ENCODE measurements at regions not wholly inside any gene's neighbourhood (a gene's known extent, or its start where the extent isn't known, plus 50 kb on each side); places are given as distances from the start of the nearest gene placed in this dataset.

DNA sequence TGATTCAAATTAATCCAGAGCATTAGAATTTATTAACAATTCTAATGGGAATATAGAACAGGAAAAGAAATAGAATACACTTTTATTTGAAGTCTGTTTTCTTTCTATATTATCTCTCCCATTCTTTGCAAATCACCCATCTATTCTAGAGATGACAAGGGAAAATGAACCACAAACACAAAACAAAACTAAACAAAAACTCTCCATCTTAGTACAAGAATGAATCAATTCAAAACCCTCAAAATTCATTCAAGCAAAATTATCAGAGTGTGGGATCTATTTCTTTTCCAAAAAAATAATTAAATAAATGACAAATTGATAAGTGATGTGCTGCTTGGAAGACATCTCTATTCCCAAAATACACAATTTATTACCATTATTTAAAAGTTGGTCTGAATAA lies 400.1 kb upstream of the NWD2 start:
- H3K9me3 ChIP-seq (replicated peaks; ENCODE audit: control insufficient read depth, insufficient read depth, low read length) = peaks cover 2% of the 10 kb centered on the region
- BruUV-seq (replicated peaks) = no TSS peak
- no peak overlapping the region for H3K9ac ChIP-seq (replicated peaks; ENCODE audit: extremely low read depth, insufficient read depth, low read length)
- no peaks in the 10 kb centered on the region for H3K79me2 ChIP-seq (ENCODE audit: control insufficient read depth, insufficient read depth, low read length)
- H2AFZ ChIP-seq (ENCODE audit: low read depth, low read length) = no peak overlapping the region
- ChIA-PET CTCF (no interaction called here), POLR2A (no interaction called here)
- H3K4me1 ChIP-seq (ENCODE audit: control insufficient read depth, extremely low read depth, insufficient read depth, low read length) = no peaks in the 10 kb centered on the region
- H3K36me3 ChIP-seq (ENCODE audit: control insufficient read depth in 2 of 2, extremely low read depth in 1 of 2, insufficient read depth in 2 of 2, low read length in 2 of 2) = no peaks in the 10 kb centered on the region
- H3K4me2 ChIP-seq (ENCODE audit: insufficient read depth, low read length) = no peak overlapping the region
- TF ChIP-seq MYC (IDR thresholded peaks at IDR 0.05; ENCODE audit: low read depth, low read length) = no peak
- no peak for TF ChIP-seq POLR2A (IDR thresholded peaks at IDR 0.05; ENCODE audit: low read depth, low read length)
- TF ChIP-seq, protein P1, sequence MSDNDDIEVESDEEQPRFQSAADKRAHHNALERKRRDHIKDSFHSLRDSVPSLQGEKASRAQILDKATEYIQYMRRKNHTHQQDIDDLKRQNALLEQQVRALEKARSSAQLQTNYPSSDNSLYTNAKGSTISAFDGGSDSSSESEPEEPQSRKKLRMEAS (IDR thresholded peaks at IDR 0.05; ENCODE audit: insufficient read depth, insufficient read length) = no peak
- TF ChIP-seq JUN (IDR thresholded peaks at IDR 0.05; ENCODE audit: borderline replicate concordance, insufficient read depth, insufficient read length, low read depth) = no peak
- TF ChIP-seq, protein P2, sequence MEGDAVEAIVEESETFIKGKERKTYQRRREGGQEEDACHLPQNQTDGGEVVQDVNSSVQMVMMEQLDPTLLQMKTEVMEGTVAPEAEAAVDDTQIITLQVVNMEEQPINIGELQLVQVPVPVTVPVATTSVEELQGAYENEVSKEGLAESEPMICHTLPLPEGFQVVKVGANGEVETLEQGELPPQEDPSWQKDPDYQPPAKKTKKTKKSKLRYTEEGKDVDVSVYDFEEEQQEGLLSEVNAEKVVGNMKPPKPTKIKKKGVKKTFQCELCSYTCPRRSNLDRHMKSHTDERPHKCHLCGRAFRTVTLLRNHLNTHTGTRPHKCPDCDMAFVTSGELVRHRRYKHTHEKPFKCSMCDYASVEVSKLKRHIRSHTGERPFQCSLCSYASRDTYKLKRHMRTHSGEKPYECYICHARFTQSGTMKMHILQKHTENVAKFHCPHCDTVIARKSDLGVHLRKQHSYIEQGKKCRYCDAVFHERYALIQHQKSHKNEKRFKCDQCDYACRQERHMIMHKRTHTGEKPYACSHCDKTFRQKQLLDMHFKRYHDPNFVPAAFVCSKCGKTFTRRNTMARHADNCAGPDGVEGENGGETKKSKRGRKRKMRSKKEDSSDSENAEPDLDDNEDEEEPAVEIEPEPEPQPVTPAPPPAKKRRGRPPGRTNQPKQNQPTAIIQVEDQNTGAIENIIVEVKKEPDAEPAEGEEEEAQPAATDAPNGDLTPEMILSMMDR (IDR thresholded peaks at IDR 0.05; ENCODE audit: extremely low read depth in 1 of 2, insufficient read depth in 1 of 2, low read depth in 1 of 2, low read length in 2 of 2) = no peak
- TF ChIP-seq FOS (IDR thresholded peaks at IDR 0.05; ENCODE audit: borderline replicate concordance, insufficient read depth, low read length) = no peak
- TF ChIP-seq GATA2 (IDR thresholded peaks at IDR 0.05; ENCODE audit: insufficient read depth, insufficient read length, low read depth, low read length) = no peak
- no peak for TF ChIP-seq POLR2AphosphoS5 (IDR thresholded peaks at IDR 0.05; ENCODE audit: insufficient read depth, low read depth, low read length)
- TF ChIP-seq EZH2 (IDR thresholded peaks at IDR 0.05; ENCODE audit: borderline replicate concordance, low read depth, low read length, severe bottlenecking) = no peak
- no peaks in the 10 kb centered on the region for H3K27me3 ChIP-seq (ENCODE audit: control insufficient read depth in 2 of 2, insufficient read depth in 2 of 2, low read length in 2 of 2)
- H3K27ac ChIP-seq (ENCODE audit: insufficient read depth, low read depth, low read length) = no peak overlapping the region
- no peak overlapping the region for H3K4me3 ChIP-seq (replicated peaks in 1 of 3; ENCODE audit: insufficient read depth in 1 of 3, low read depth in 1 of 3, low read length in 3 of 3)
- intact Hi-C loops (cut with micrococcal nuclease) = no loop called here
- FAIRE-seq (no peak), DNase-seq (ENCODE audit: low read depth, low spot score) (no peak)
- H4K20me1 ChIP-seq (replicated peaks; ENCODE audit: control insufficient read depth, extremely low read depth, insufficient read depth, low read length) = no peaks in the 10 kb centered on the region
- dilution Hi-C loops (cut with MboI; ENCODE audit: extremely low pct_ligation_motif_present, low sequenced_read_pairs) = no loop called here
- H3K9me1 ChIP-seq (replicated peaks; ENCODE audit: control insufficient read depth, extremely low read depth, insufficient read depth, low read length) = no peaks in the 10 kb centered on the region
